ENCODE measurements at regions not wholly inside any gene's neighbourhood (a gene's known extent, or its start where the extent isn't known, plus 50 kb on each side); places are given as distances from the start of the nearest gene placed in this dataset.

- TF ChIP-seq, protein P1, sequence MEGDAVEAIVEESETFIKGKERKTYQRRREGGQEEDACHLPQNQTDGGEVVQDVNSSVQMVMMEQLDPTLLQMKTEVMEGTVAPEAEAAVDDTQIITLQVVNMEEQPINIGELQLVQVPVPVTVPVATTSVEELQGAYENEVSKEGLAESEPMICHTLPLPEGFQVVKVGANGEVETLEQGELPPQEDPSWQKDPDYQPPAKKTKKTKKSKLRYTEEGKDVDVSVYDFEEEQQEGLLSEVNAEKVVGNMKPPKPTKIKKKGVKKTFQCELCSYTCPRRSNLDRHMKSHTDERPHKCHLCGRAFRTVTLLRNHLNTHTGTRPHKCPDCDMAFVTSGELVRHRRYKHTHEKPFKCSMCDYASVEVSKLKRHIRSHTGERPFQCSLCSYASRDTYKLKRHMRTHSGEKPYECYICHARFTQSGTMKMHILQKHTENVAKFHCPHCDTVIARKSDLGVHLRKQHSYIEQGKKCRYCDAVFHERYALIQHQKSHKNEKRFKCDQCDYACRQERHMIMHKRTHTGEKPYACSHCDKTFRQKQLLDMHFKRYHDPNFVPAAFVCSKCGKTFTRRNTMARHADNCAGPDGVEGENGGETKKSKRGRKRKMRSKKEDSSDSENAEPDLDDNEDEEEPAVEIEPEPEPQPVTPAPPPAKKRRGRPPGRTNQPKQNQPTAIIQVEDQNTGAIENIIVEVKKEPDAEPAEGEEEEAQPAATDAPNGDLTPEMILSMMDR (IDR thresholded peaks at IDR 0.05) = no peak
- TF ChIP-seq POLR2A (IDR thresholded peaks at IDR 0.05) (no peak), EP300 (IDR thresholded peaks at IDR 0.05) (no peak), POLR2AphosphoS5 (IDR thresholded peaks at IDR 0.05) (no peak)
Observed at GRCh38 chr4:103499094-103499493, 220.7 kb downstream of the TACR3 start.

Data from sigmoid colon (tissue), 4 donors.